H1 (cell line): ENCODE measurements at regions not wholly inside any gene's neighbourhood (a gene's known extent, or its start where the extent isn't known, plus 50 kb on each side); places are given as distances from the start of the nearest gene placed in this dataset.

Experiments
- ATF2 ChIP-seq: IDR thresholded peaks from 2 replicates; pipeline ENCODE4 v1.6.1; 2012; ENCODE audit warnings: low read length, inconsistent platforms
- BRCA1 ChIP-seq: IDR thresholded peaks from 2 replicates; pipeline ENCODE4 v1.6.1; 2012; ENCODE audit warnings: low read depth, low read length, improper control_type of control experiment
- MAFK ChIP-seq: IDR thresholded peaks from 2 replicates; pipeline ENCODE4 v1.6.1; 2012; ENCODE audit warnings: low read depth, mild to moderate bottlenecking, improper control_type of control experiment, low read length
- SP4 ChIP-seq: IDR thresholded peaks from 2 replicates; pipeline ENCODE4 v1.6.1; 2012; ENCODE audit warnings: low read length, inconsistent platforms
- SRF ChIP-seq: IDR thresholded peaks from 2 replicates; pipeline ENCODE4 v1.6.1; 2011; ENCODE audit warnings: mild to moderate bottlenecking, low read depth, low read length, moderate library complexity

- TF ChIP-seq SRF (no peak), ATF2 (no peak), MAFK (no peak), BRCA1 (no peak), SP4 (no peak)
These were observed 612.2 kb downstream of the HDGFL1 start (continued) for GRCh38 chr6:23181356-23182110.
